Activated naive CD4-positive, alpha-beta T cell treated with Interleukin-2 at 50 U/mL for 16 hours (primary cell): ENCODE measurements at regions not wholly inside any gene's neighbourhood (a gene's known extent, or its start where the extent isn't known, plus 50 kb on each side); places are given as distances from the start of the nearest gene placed in this dataset.

Source experiments
- DNase-seq: peaks from one replicate; pipeline ENCODE4 v3.0.0-alpha.2; 2020

- DNase-seq: no peak
Measured at GRCh38 chr16:65779201-65779600, 587.3 kb upstream of the CDH5 start.

- DNase-seq: no peak
Measured at GRCh38 chr16:65776639-65777183, 589.8 kb upstream of the CDH5 start.

DNA sequence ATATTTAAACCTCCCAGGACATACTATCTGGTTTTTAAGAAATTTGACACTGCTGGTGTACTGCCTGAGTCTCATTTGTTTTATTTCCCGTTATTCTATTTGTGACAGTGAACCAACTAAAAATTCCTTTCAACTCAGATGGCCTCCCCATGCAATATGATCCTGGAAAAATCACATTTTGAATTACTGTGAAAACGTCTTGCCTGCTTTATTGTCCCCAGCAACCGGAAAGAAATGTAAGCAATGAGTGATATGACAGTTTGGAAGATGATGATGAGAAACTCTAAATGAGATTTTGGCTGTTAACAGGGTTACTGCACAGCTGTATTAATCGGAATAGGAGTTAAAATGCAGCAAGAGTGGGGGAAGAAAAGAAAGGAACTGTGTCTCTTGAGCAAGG lies 590.7 kb upstream of the CDH5 start:
- DNase-seq: no peak

GRCh38 chr16:65774350-65774749 lies 592.1 kb upstream of the CDH5 start:
- DNase-seq: no peak

DNA sequence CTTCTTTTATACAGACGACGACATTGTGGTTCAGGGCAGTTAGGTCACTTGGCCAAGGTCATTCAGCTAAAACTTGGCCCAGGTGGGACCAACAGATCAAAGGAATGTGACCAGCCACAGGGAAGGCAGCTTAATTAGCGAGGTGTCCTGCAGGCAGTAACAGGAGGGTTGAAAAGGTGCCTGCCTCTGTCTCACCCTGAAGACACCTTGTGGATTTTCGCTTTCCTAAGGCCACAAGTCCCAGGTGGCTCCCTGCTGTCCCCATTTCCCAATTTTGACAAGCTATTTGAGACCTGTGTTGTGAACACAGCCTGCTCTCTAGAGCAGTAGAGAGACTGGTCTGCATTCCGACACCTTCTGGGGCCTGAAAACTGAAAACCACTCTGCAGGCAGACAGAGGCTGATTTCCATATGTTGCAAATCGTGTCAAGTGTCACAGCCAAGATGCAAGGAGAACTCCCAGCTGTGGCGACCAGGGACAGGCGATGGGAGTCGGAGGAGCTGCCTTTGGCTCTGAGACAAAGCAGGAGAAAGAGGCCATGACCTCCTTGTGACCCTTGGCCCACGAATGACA lies 593.1 kb upstream of the CDH5 start:
- no peak for DNase-seq

- no peak for DNase-seq
Measured at GRCh38 chr16:65772134-65772732, 594.3 kb upstream of the CDH5 start.

- no peak for DNase-seq
Measured at GRCh38 chr16:65771707-65772106, 594.8 kb upstream of the CDH5 start.

DNA sequence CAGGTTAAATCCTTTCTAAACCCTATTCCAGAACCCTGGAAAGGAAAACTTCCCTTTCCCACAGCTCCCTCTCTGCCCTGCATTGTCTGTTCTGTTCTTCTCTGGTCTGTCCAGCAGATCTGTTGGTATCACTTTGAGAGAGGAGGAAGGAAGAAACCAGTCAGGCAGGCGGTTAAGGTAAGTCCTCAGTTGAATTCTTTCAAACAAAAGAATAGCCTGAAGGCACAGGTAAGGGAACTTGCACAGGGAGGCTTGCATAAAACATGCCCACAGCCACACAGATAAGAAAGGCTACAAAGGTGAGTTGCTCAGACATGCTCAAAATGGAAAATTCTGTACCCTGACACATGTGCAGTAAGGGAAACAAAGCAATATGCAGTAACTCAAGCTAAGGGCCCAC lies 595.7 kb upstream of the CDH5 start:
- no peak for DNase-seq

DNA sequence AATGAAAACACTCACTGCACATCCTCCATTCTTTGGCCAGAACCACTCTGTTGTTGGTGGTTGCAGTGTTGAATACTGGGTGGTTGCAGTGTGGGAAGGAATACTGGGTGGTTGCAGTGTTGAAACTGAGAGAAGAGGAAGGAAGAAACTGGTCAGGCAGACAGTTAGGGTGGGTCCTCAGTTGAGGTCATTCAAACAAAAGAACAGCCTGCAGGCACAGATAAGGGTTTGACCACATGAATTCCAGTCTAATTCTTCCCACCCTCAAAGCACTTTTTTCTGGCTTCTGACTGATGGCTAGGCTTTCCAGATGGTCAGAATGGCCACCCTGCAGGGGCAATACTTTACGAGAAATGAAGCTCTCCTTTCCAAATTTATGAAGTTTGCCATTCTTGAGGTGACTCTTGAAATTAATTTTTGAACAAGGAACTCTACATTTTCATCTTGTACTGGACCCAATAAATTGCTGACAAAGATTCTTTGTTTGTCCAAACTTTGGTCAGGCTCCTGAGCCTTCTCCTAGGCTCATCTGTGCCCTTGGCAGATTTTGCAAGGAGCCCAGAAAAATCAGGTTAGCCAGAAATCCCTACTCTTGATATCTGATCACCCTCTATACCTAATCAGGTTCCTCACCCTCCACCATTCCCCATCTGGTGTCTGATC lies 596.6 kb upstream of the CDH5 start:
- no peak for DNase-seq

- DNase-seq: no peak
Measured at GRCh38 chr16:65769055-65769465, 597.4 kb upstream of the CDH5 start.

- DNase-seq: no peak
Measured at GRCh38 chr16:65767125-65767524, 599.4 kb upstream of the CDH5 start.

GRCh38 chr16:65763640-65764305 lies 602.7 kb upstream of the CDH5 start:
- no peak for DNase-seq

GRCh38 chr16:65760874-65761273 lies 605.6 kb upstream of the CDH5 start:
- no peak for DNase-seq

GRCh38 chr16:65758620-65759019 lies 607.9 kb upstream of the CDH5 start:
- DNase-seq: no peak

DNA sequence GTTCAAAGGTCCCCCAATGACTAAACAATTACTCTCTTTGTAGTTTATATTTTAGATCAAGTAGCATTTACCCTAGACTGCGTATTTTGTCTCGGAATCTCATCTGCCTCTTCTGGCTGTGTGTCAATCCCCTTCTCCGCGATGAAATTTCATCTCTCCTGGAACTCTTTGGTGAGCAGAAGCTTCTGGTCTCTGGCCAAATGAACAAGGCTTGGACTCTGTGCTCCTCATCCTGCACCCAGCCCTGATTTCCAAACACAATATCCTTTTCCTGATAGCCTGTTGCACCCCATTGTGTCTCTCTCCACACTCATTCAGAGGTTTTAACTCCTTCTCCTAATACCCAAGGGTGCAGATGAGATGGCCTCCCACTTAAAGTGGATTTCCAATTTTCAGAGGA lies 609.4 kb upstream of the CDH5 start:
- no peak for DNase-seq

- DNase-seq: no peak
Measured at GRCh38 chr16:65756163-65756562, 610.3 kb upstream of the CDH5 start.

DNA sequence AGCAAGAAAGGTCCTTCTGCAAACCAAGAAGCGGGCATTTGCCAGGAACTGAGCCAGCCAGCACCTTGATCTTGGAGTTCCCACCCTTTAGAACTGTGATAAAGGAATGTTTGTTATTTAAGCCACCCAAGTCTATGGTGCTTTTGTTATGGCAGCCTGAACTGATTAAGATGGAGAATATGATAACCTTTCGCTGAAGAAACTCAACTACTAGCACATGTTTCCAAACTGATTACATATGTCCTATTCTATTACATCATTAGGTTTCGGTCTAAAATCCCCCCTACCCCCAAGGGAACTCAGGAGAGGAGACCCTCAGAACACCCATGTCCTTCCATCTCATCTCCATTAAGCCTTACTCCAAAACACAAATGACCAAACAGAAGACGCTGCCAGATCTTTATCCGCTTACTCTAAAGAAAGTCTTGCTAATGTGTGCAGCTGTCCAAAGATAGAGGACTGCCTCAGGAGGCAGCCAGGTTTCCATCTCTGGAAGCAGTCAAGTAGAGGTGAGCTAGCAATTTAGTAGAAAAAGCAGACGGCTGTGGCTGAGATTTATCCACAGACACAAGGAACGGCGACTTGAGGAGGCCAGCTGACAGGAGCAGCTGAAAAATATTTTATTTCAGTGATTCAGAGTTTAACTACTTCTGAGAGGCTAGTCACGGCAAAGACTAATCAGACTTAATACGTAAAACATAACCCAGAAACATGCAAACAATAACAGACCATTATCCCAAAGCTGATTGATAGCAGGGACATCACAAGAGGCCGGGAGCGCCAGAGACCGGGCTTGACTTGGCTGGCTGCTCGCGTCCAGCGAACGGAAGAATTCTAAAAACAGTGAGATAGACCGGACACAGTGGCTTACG lies 611.4 kb upstream of the CDH5 start:
- DNase-seq: no peak

DNA sequence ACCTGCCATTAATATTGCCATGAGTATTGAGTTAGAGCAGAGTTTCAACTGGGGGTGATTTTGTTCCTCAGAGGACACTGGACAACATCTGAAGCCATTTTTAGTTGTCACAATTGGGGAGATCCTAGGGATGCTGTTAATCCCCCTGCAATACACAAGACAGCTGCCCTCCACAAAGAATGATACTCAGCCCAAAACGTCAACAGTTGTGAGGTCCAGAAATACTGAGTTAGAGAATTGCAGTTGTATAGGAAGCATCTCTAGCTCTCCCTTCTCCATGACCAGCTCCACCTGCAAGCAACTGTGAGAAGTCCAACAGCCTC lies 614.0 kb upstream of the CDH5 start:
- no peak for DNase-seq

GRCh38 chr16:65751622-65752521 lies 614.6 kb upstream of the CDH5 start:
- DNase-seq: no peak

- no peak for DNase-seq
Measured at GRCh38 chr16:65749506-65749905, 617.0 kb upstream of the CDH5 start.

DNA sequence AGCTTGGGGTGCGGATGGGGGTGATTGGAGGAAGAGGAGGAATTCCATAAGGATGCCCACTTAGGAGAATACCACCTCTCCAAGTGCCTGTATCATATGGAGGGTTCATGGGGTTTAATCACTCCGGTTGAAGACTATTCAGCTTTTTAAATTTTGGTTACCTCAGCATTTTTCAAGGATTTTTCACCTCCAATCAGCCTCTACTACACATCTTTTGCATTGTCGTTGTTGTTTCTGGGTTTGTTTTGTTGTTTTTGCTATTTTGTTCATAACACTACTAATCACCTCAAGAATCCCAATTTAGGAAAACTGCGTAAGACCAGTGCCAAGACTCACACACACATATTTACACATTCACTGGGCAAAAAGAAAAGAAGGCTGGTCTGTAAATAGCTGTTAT lies 619.5 kb upstream of the CDH5 start:
- no peak for DNase-seq

GRCh38 chr16:65745201-65745708 lies 621.2 kb upstream of the CDH5 start:
- DNase-seq: no peak
